ENCODE measurements at regions not wholly inside any gene's neighbourhood (a gene's known extent, or its start where the extent isn't known, plus 50 kb on each side); places are given as distances from the start of the nearest gene placed in this dataset.

DNA sequence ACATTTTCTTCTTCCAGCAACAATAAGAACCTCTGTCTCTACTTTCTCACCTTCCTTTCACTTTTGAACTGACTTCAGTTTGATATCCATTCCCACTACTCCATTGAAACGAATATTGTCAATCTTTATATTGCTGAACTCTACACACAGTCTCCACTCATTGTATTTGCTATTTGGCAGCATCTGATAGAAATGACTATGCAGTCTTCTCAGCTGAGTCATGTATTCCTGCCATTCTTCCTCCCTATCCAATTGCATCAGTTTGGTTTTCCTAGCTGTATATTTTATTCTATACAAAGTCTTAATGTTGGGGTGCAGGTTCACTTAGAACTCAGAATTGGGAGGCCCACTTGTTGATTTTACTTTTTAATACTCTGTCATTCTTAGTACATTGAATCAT lies 107.5 kb upstream of the CPNE8 start:
- TF ChIP-seq, protein P1, sequence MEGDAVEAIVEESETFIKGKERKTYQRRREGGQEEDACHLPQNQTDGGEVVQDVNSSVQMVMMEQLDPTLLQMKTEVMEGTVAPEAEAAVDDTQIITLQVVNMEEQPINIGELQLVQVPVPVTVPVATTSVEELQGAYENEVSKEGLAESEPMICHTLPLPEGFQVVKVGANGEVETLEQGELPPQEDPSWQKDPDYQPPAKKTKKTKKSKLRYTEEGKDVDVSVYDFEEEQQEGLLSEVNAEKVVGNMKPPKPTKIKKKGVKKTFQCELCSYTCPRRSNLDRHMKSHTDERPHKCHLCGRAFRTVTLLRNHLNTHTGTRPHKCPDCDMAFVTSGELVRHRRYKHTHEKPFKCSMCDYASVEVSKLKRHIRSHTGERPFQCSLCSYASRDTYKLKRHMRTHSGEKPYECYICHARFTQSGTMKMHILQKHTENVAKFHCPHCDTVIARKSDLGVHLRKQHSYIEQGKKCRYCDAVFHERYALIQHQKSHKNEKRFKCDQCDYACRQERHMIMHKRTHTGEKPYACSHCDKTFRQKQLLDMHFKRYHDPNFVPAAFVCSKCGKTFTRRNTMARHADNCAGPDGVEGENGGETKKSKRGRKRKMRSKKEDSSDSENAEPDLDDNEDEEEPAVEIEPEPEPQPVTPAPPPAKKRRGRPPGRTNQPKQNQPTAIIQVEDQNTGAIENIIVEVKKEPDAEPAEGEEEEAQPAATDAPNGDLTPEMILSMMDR (IDR thresholded peaks at IDR 0.05) = no peak
- no peak for TF ChIP-seq GABPA (IDR thresholded peaks at IDR 0.05; ENCODE audit: low read depth)

Data from SK-N-SH (cell line).